ENCODE measurements at regions not wholly inside any gene's neighbourhood (a gene's known extent, or its start where the extent isn't known, plus 50 kb on each side); places are given as distances from the start of the nearest gene placed in this dataset.

DNA sequence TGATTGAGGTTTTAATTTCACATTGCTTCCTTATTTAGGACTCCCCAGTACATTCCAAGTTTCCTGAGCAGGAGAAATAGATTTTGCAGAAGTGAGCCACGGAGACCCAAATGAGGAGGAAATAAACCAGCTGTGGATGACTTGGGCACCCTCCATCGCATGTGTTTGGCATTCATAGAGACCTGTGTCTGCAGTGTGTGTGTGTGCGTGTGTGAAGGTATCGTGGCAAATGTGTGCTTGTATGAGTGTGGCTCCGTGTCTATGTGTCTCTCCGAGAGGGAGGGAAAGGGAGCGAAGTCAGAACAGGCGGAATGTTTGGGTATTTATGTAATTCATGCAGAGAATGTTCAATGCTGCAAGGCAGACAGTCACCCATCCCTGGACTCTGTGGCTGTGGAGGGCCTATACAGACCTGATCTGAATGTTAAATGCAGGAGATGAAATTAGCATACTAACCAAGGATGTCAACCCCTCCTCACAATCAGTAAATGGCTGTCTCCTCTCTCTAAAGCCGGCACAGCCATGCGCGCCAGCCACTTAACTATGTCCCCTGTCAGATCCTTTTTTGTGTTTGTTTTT, 186.0 kb upstream of the ZFHX3 start:
- no peak overlapping the region for H3K27ac ChIP-seq (ENCODE audit: low read length)

DNA sequence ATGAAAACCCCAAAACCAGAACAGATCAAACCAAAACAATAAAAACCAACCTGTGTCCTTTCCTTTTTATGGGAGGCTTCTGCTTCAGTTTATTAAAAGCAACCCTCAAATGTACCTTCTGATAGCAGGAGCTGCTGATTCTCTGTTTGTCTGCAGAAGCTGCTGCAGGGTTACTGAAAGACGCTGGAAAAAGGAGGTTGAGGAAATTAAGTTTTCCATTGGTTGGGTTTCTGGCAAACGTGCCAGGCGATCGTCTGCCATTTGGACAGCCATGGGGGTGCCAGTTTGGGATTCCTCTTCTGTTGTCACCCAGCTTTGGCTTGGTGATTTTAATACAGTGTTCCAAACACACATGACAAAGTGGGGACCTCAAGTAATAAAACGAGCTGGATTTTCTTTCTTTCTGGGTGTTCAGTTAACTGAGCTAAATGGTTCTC, 185.4 kb upstream of the ZFHX3 start:
- no peaks in the 10 kb centered on the region for H3K36me3 ChIP-seq (ENCODE audit: control insufficient read depth, low read depth, low read length)
- no peak overlapping the region for H3K27ac ChIP-seq (ENCODE audit: low read length)
- no peak overlapping the region for H3K9ac ChIP-seq (ENCODE audit: low read length)
- H3K9me3 ChIP-seq (ENCODE audit: control insufficient read depth, low read depth, low read length) = no peaks in the 10 kb centered on the region
- no peaks in the 10 kb centered on the region for H3K27me3 ChIP-seq (ENCODE audit: control insufficient read depth, insufficient read depth, low read length)
- H3K4me1 ChIP-seq (ENCODE audit: control insufficient read depth, low read depth, low read length) = no peaks in the 10 kb centered on the region
- H3K4me3 ChIP-seq (ENCODE audit: low read length) = no peak overlapping the region

More for the DNA sequence above, 186.0 kb upstream of the ZFHX3 start:
- no peak overlapping the region for H3K9ac ChIP-seq (ENCODE audit: low read length)
- no peaks in the 10 kb centered on the region for H3K36me3 ChIP-seq (ENCODE audit: control insufficient read depth, low read depth, low read length)
- no peak overlapping the region for H3K4me3 ChIP-seq (ENCODE audit: low read length)
- no peaks in the 10 kb centered on the region for H3K9me3 ChIP-seq (ENCODE audit: control insufficient read depth, low read depth, low read length)
- no peaks in the 10 kb centered on the region for H3K27me3 ChIP-seq (ENCODE audit: control insufficient read depth, insufficient read depth, low read length)
- H3K4me1 ChIP-seq (ENCODE audit: control insufficient read depth, low read depth, low read length) = no peaks in the 10 kb centered on the region

DNA sequence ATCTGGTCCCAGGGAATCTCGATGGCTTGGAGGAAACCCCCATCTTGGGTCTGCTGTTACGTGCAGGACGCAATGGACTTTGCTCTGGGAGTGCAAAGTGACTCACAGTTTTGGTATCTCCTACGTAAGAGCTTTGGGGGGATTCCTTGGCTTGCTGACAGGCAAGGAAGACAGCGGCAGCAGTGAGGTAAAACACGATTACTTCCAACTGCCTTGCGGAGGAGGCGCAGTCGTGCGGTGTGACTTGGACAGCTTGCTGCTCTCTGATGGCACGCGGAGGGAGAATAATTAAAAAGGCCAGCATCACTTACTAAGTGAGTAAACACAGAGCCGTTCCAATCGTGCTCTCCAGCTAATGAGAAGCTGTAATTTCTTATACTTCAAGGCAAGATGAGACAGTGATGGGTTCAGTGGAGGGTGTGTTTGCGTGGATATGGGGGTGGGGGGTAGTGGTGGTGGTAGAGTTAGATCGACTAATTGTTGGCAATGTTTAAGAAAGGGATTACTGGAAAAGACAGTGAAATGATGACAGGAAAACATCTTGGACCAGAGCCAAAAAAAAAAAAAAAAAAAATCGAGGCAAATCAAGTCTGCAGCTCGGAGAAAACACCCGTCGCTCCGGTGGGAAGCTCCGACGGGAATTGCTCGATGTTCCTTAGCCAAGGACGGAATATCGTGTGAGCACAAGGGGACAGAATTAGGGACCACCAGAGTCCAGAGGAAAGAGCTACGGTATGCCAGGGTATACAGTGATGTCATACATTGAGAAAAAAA, 184.8 kb upstream of the ZFHX3 start:
- Histone ChIP-seq H3K36me3 (ENCODE audit: control insufficient read depth, low read depth, low read length) (no peaks in the 10 kb centered on the region), H3K9ac (ENCODE audit: low read length) (no peak overlapping the region), H3K4me3 (ENCODE audit: low read length) (no peak overlapping the region), H3K27ac (ENCODE audit: low read length) (no peak overlapping the region), H3K9me3 (ENCODE audit: control insufficient read depth, low read depth, low read length) (no peaks in the 10 kb centered on the region), H3K27me3 (ENCODE audit: control insufficient read depth, insufficient read depth, low read length) (no peaks in the 10 kb centered on the region), H3K4me1 (ENCODE audit: control insufficient read depth, low read depth, low read length) (no peaks in the 10 kb centered on the region)

DNA sequence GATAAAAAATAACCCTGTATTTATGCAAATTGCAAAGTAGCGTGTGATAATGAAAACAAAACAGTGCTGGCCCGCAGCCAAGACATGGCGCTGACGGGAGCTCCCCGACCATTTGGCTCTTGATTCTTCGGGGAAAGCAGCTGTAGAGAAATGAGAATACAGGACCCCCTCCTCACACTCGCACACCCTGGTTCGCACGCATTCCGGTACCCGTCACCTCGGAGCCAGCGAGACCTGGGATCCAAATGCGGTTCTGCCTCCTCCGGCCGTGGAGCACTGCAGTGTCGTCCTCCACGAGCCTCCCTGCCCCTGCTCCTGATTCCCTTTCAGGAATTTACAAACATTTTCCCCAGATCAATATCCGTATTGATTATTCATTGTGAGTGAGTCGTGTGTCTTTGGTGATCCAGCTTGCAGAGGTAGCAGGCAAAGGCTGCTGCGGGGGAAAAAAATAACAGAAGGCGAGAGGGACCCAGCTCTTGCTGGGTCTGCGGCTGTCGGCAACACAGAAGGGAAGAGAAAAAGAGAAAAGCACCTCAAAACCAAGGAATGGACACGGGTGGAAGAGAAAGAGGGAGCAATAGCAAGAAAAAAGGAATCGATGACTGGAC, 184.1 kb upstream of the ZFHX3 start:
- no peaks in the 10 kb centered on the region for H3K4me1 ChIP-seq (ENCODE audit: control insufficient read depth, low read depth, low read length)
- no peak overlapping the region for H3K9ac ChIP-seq (ENCODE audit: low read length)
- no peaks in the 10 kb centered on the region for H3K9me3 ChIP-seq (ENCODE audit: control insufficient read depth, low read depth, low read length)
- H3K36me3 ChIP-seq (ENCODE audit: control insufficient read depth, low read depth, low read length) = no peaks in the 10 kb centered on the region
- H3K27ac ChIP-seq (ENCODE audit: low read length) = no peak overlapping the region
- H3K4me3 ChIP-seq (ENCODE audit: low read length) = no peak overlapping the region
- no peaks in the 10 kb centered on the region for H3K27me3 ChIP-seq (ENCODE audit: control insufficient read depth, insufficient read depth, low read length)

DNA sequence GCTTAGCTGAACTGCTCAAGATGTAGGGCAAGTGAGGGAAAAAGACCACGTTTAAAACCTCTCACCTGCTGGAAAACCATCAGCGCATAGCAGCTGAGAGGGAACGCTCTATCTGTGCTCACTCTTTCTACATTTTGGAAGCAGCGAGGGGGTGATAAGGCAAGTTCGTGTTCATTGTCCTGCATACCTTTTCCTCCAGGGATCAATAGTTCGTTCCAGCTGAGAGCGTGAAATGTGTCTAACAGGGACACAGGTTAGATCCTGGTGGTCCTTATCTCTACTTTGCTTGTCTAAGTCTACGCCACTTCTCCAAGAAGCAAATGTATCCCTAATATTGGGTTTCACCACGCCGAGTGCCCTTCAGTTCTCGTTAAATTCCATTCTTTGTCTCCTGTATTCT, 183.5 kb upstream of the ZFHX3 start:
- no peak overlapping the region for H3K9ac ChIP-seq (ENCODE audit: low read length)
- H3K27me3 ChIP-seq (ENCODE audit: control insufficient read depth, insufficient read depth, low read length) = no peaks in the 10 kb centered on the region
- H3K4me3 ChIP-seq (ENCODE audit: low read length) = no peak overlapping the region
- H3K4me1 ChIP-seq (ENCODE audit: control insufficient read depth, low read depth, low read length) = no peaks in the 10 kb centered on the region
- no peaks in the 10 kb centered on the region for H3K36me3 ChIP-seq (ENCODE audit: control insufficient read depth, low read depth, low read length)
- no peak overlapping the region for H3K27ac ChIP-seq (ENCODE audit: low read length)
- no peaks in the 10 kb centered on the region for H3K9me3 ChIP-seq (ENCODE audit: control insufficient read depth, low read depth, low read length)

DNA sequence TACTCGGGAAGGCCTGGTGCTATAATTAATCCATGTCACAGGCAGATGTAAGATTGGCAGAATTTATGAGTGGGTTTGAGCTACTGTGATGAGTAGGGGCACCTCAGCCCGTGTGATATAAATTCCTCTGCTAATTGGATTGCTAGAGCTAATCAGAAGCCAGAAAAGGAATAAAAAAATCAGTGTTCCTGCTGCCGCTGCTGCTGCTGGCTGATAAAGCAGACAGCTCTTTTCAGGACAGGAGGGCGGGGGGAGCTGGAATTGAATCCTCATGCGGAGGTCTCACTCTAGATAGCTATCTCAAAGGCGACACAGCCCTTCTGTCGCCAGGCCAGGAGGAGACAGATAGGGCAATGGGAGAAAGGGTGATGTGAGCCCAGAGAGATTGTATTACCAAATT, 182.7 kb upstream of the ZFHX3 start:
- Histone ChIP-seq H3K4me1 (ENCODE audit: control insufficient read depth, low read depth, low read length) (no peaks in the 10 kb centered on the region), H3K36me3 (ENCODE audit: control insufficient read depth, low read depth, low read length) (no peaks in the 10 kb centered on the region), H3K9ac (ENCODE audit: low read length) (no peak overlapping the region), H3K27ac (ENCODE audit: low read length) (no peak overlapping the region), H3K4me3 (ENCODE audit: low read length) (no peak overlapping the region), H3K9me3 (ENCODE audit: control insufficient read depth, low read depth, low read length) (no peaks in the 10 kb centered on the region), H3K27me3 (ENCODE audit: control insufficient read depth, insufficient read depth, low read length) (no peaks in the 10 kb centered on the region)

DNA sequence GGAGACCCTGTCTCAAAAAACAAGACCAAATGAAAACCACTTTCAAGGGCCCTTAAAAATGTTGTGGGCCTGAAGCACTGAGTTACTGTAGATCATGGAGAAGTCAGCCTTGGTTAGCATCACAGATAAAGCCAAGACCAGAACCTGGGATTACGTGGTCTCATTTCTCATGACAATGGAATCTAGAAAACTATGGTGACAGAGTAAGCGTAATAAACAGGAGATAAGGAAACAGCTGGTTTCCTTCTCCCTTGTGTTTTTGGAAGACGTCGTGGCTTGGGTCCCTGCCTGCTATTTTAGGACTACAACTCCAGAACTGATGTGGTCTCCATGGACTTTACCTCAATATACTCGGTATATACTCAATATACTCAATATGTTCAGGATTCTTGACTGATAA, 180.7 kb upstream of the ZFHX3 start:
- Histone ChIP-seq H3K27me3 (ENCODE audit: control insufficient read depth, insufficient read depth, low read length) (no peaks in the 10 kb centered on the region), H3K27ac (ENCODE audit: low read length) (no peak overlapping the region), H3K36me3 (ENCODE audit: control insufficient read depth, low read depth, low read length) (no peaks in the 10 kb centered on the region), H3K4me1 (ENCODE audit: control insufficient read depth, low read depth, low read length) (no peaks in the 10 kb centered on the region), H3K9ac (ENCODE audit: low read length) (no peak overlapping the region), H3K4me3 (ENCODE audit: low read length) (no peak overlapping the region), H3K9me3 (ENCODE audit: control insufficient read depth, low read depth, low read length) (no peaks in the 10 kb centered on the region)

DNA sequence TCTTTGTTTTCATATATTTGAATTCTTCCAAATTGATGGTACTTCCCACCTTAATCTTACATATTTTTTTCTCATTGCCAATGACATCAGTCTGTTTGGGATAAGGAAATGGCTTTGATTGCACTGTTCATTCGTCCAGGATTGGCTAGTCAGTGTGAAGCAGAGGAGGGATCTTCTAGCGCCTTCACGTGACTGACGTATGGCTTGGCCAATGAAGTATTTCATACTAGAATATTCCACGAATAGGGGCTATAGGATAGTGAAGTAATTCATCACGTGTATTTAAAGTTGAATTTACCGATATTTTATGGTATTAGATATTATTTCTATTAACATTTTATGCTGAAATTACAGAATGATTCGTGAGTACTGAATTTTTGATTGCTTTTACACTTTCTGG, 178.7 kb upstream of the ZFHX3 start:
- H3K36me3 ChIP-seq (ENCODE audit: control insufficient read depth, low read depth, low read length) = no peaks in the 10 kb centered on the region
- H3K9ac ChIP-seq (ENCODE audit: low read length) = no peak overlapping the region

DNA sequence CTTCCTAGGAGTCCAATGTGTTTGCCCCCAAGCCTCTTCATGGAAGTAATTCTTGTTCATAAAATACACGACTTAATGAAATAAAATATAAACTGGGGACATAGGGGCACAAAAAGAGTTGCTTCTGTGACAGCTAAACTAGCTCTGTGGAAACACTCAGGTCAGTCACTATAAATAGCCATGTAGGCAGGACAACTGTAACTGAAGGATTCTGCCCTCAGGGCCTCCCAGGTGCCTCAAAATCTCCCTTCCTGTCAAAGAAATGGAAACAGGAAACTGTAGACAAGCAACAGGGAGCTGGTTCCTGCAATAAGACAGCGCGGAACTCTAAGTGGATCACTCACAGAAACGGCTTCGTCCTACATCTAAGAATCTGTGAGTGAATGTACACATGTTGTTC, 178.1 kb upstream of the ZFHX3 start:
- Histone ChIP-seq H3K27ac (ENCODE audit: low read length) (no peak overlapping the region), H3K9ac (ENCODE audit: low read length) (no peak overlapping the region), H3K4me3 (ENCODE audit: low read length) (no peak overlapping the region), H3K9me3 (ENCODE audit: control insufficient read depth, low read depth, low read length) (no peaks in the 10 kb centered on the region), H3K36me3 (ENCODE audit: control insufficient read depth, low read depth, low read length) (no peaks in the 10 kb centered on the region), H3K27me3 (ENCODE audit: control insufficient read depth, insufficient read depth, low read length) (no peaks in the 10 kb centered on the region), H3K4me1 (ENCODE audit: control insufficient read depth, low read depth, low read length) (no peaks in the 10 kb centered on the region)

More for the DNA sequence above, 178.7 kb upstream of the ZFHX3 start:
- Histone ChIP-seq H3K27me3 (ENCODE audit: control insufficient read depth, insufficient read depth, low read length) (no peaks in the 10 kb centered on the region), H3K9me3 (ENCODE audit: control insufficient read depth, low read depth, low read length) (no peaks in the 10 kb centered on the region), H3K4me3 (ENCODE audit: low read length) (no peak overlapping the region), H3K27ac (ENCODE audit: low read length) (no peak overlapping the region), H3K4me1 (ENCODE audit: control insufficient read depth, low read depth, low read length) (no peaks in the 10 kb centered on the region)

DNA sequence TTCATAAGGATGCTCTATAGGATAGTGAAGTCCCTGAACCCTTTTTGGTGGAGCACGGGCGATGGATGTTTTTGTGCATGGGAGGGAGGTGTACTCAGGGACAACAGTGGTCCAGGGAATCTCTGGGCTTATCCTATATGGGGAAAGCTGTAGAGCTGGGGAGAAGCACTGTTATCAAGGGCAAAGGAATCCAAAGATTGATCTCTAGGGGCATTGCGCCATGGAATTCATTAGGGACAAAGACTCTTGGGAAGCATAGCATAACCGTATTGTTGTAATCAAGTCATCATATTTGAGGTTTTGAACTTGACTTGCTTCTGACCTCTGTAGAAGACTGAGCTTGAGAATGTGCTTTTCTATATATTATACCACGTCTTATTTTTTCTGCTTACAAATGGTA, 172.9 kb upstream of the ZFHX3 start:
- Histone ChIP-seq H3K9ac (ENCODE audit: low read length) (no peak overlapping the region), H3K4me1 (ENCODE audit: control insufficient read depth, low read depth, low read length) (no peaks in the 10 kb centered on the region), H3K4me3 (ENCODE audit: low read length) (no peak overlapping the region), H3K27ac (ENCODE audit: low read length) (no peak overlapping the region), H3K27me3 (ENCODE audit: control insufficient read depth, insufficient read depth, low read length) (no peaks in the 10 kb centered on the region), H3K36me3 (ENCODE audit: control insufficient read depth, low read depth, low read length) (no peaks in the 10 kb centered on the region), H3K9me3 (ENCODE audit: control insufficient read depth, low read depth, low read length) (peaks cover 6% of the 10 kb centered on the region)

DNA sequence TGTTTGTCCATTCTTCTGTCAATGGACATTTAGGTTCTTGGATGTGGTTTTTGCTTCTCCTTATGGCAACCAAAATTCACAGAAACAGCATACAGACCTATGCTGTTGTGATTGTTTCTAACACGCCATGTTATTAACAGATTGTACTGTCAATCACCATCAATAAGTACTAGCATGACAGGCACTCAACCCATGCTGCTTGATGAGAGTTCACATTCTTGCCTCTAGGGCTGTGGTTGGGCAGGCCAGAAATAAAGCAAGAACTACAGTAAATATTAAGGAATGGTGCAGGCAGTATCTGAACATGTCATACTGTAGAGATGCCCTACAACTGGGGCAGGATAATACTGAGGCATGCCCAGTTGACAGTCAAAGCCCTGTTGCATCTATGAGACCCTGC, 171.2 kb upstream of the ZFHX3 start:
- no peak overlapping the region for H3K4me3 ChIP-seq (ENCODE audit: low read length)
- peaks cover 8% of the 10 kb centered on the region for H3K9me3 ChIP-seq (ENCODE audit: control insufficient read depth, low read depth, low read length)
- H3K27me3 ChIP-seq (ENCODE audit: control insufficient read depth, insufficient read depth, low read length) = no peaks in the 10 kb centered on the region
- H3K4me1 ChIP-seq (ENCODE audit: control insufficient read depth, low read depth, low read length) = peaks cover 7% of the 10 kb centered on the region
- no peak overlapping the region for H3K9ac ChIP-seq (ENCODE audit: low read length)
- no peak overlapping the region for H3K27ac ChIP-seq (ENCODE audit: low read length)
- no peaks in the 10 kb centered on the region for H3K36me3 ChIP-seq (ENCODE audit: control insufficient read depth, low read depth, low read length)

DNA sequence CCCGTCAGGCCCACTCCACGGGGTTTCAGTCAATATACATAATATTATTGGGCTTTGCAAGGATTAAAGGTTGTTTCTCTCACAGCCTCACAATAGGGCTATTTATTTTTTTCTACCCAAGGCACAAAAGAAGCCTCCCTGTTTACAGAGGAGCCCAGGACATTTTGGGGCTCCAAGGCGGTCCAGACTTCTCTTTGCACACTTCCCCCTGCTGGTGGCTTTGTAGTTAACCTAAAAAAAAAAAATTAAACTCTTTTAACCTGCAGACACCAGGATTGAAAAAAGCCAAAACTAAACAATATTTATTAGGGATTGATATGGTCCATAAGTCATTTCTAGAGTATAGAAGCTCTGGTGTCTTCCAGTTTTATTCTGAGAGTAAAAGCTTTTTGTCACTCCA, 169.7 kb upstream of the ZFHX3 start:
- no peak overlapping the region for H3K4me3 ChIP-seq (ENCODE audit: low read length)
- H3K27me3 ChIP-seq (ENCODE audit: control insufficient read depth, insufficient read depth, low read length) = no peaks in the 10 kb centered on the region
- no peak overlapping the region for H3K27ac ChIP-seq (ENCODE audit: low read length)
- no peak overlapping the region for H3K9ac ChIP-seq (ENCODE audit: low read length)
- no peaks in the 10 kb centered on the region for H3K36me3 ChIP-seq (ENCODE audit: control insufficient read depth, low read depth, low read length)
- H3K4me1 ChIP-seq (ENCODE audit: control insufficient read depth, low read depth, low read length) = peaks cover 17% of the 10 kb centered on the region
- H3K9me3 ChIP-seq (ENCODE audit: control insufficient read depth, low read depth, low read length) = peaks cover 8% of the 10 kb centered on the region

All from iPS-18a (cell line).